ENCODE measurements at regions not wholly inside any gene's neighbourhood (a gene's known extent, or its start where the extent isn't known, plus 50 kb on each side); places are given as distances from the start of the nearest gene placed in this dataset.

DNA sequence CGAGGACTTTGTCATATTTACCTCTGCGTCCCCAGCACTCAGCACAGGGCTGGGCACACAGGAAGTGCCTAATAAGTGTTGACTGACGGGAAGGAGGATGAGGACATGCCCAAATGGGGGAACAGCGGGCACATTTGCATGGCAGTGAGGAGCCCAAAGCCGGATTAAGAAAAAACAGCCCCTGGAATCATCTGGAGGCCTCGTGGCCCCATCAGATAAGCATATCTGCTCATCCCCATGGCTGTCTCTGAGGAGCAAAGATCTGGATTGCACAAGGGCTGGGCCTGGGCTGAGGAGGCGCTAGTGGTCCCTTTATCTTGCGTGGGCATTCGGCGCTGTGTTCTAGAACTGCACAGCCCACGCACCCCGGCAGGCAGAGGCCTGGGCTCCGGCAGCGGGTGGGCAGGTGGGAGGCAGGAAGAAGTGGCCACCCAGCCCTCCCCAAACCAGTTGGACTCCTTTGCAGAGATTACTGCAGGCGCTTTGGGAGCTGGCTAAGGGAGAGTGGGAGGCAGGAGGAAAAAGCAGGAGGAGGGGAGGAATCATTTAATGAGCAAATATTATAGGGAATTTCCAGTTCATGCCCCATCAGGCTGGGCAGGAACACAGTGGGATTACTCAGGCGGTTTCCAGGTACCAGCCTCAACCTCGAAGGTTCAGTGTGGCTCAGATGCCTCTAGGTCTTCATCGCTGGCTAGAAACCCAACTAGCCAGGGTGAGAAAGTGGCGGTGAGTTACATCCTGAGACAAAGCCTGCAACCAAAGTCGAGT, 108.1 kb downstream of the CEBPB start (continued):
- TF ChIP-seq, protein P1, sequence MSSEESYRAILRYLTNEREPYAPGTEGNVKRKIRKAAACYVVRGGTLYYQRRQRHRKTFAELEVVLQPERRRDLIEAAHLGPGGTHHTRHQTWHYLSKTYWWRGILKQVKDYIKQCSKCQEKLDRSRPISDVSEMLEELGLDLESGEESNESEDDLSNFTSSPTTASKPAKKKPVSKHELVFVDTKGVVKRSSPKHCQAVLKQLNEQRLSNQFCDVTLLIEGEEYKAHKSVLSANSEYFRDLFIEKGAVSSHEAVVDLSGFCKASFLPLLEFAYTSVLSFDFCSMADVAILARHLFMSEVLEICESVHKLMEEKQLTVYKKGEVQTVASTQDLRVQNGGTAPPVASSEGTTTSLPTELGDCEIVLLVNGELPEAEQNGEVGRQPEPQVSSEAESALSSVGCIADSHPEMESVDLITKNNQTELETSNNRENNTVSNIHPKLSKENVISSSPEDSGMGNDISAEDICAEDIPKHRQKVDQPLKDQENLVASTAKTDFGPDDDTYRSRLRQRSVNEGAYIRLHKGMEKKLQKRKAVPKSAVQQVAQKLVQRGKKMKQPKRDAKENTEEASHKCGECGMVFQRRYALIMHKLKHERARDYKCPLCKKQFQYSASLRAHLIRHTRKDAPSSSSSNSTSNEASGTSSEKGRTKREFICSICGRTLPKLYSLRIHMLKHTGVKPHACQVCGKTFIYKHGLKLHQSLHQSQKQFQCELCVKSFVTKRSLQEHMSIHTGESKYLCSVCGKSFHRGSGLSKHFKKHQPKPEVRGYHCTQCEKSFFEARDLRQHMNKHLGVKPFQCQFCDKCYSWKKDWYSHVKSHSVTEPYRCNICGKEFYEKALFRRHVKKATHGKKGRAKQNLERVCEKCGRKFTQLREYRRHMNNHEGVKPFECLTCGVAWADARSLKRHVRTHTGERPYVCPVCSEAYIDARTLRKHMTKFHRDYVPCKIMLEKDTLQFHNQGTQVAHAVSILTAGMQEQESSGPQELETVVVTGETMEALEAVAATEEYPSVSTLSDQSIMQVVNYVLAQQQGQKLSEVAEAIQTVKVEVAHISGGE (CRISPR knock-in tag; IDR thresholded peaks at IDR 0.05) = peak in 1 of 3 experiments; percentile 54; a peak in 2 of 6 replicates
- TF ChIP-seq, protein P2, sequence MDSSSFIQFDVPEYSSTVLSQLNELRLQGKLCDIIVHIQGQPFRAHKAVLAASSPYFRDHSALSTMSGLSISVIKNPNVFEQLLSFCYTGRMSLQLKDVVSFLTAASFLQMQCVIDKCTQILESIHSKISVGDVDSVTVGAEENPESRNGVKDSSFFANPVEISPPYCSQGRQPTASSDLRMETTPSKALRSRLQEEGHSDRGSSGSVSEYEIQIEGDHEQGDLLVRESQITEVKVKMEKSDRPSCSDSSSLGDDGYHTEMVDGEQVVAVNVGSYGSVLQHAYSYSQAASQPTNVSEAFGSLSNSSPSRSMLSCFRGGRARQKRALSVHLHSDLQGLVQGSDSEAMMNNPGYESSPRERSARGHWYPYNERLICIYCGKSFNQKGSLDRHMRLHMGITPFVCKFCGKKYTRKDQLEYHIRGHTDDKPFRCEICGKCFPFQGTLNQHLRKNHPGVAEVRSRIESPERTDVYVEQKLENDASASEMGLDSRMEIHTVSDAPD (CRISPR knock-in tag; IDR thresholded peaks at IDR 0.05) = no peak
- TF ChIP-seq SMARCC2 (IDR thresholded peaks at IDR 0.05; ENCODE audit: low read depth) (peak; percentile 73), TBL1XR1 (IDR thresholded peaks at IDR 0.05; ENCODE audit: low read length in 2 of 2) (peak; percentile 25 to 57; a peak in 1 of 4 replicates), HLTF (IDR thresholded peaks at IDR 0.05) (no peak), RCOR1 (IDR thresholded peaks at IDR 0.05; ENCODE audit: borderline replicate concordance in 1 of 2, low read depth in 2 of 2, low read length in 2 of 2) (peak; percentile 41 to 92; a peak in 3 of 4 replicates), PCBP1 (IDR thresholded peaks at IDR 0.05; ENCODE audit: low read depth, low read length, poor library complexity, severe bottlenecking) (no peak), ZNF830 (CRISPR knock-in tag; IDR thresholded peaks at IDR 0.05) (no peak), SAP30 (IDR thresholded peaks at IDR 0.05; ENCODE audit: borderline replicate concordance, insufficient read depth, low read depth, low read length, poor library complexity, severe bottlenecking) (no peak), BACH1 (tag; IDR thresholded peaks at IDR 0.05) (no peak), XRCC4 (IDR thresholded peaks at IDR 0.05; ENCODE audit: extremely low read depth, insufficient read depth, insufficient read length) (no peak), MEF2D (tag; conservative IDR thresholded peaks at IDR 0.05; ENCODE audit: low read depth) (no peak), RBM22 (IDR thresholded peaks at IDR 0.05; ENCODE audit: low read depth, low read length, poor library complexity, severe bottlenecking) (no peak), CHD4 (IDR thresholded peaks at IDR 0.05; ENCODE audit: insufficient read depth, insufficient replicate concordance, low read depth, low read length, poor library complexity, severe bottlenecking) (peak; percentile 84), YBX1 (IDR thresholded peaks at IDR 0.05) (no peak), POLR3G (IDR thresholded peaks at IDR 0.05; ENCODE audit: extremely low read depth, insufficient read length, insufficient replicate concordance) (no peak), ZKSCAN8 (CRISPR knock-in tag; IDR thresholded peaks at IDR 0.05) (peak; percentile 78), TCF7 (IDR thresholded peaks at IDR 0.05; ENCODE audit: borderline replicate concordance) (no peak)
- TF ChIP-seq, protein P3, sequence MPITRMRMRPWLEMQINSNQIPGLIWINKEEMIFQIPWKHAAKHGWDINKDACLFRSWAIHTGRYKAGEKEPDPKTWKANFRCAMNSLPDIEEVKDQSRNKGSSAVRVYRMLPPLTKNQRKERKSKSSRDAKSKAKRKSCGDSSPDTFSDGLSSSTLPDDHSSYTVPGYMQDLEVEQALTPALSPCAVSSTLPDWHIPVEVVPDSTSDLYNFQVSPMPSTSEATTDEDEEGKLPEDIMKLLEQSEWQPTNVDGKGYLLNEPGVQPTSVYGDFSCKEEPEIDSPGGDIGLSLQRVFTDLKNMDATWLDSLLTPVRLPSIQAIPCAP (CRISPR knock-in tag; IDR thresholded peaks at IDR 0.05; ENCODE audit: borderline replicate concordance) = no peak
- TF ChIP-seq, protein P4, sequence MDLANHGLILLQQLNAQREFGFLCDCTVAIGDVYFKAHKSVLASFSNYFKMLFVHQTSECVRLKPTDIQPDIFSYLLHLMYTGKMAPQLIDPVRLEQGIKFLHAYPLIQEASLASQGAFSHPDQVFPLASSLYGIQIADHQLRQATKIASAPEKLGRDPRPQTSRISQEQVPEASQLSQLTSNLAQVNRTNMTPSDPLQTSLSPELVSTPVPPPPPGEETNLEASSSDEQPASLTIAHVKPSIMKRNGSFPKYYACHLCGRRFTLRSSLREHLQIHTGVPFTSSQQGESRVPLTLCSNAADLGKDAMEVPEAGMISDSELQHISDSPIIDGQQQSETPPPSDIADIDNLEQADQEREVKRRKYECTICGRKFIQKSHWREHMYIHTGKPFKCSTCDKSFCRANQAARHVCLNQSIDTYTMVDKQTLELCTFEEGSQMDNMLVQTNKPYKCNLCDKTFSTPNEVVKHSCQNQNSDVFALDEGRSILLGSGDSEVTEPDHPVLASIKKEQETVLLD (IDR thresholded peaks at IDR 0.05) = peak; percentile 75; the same call in 1 of the 2 replicates

Measured in K562 (cell line).